ENCODE measurements at regions not wholly inside any gene's neighbourhood (a gene's known extent, or its start where the extent isn't known, plus 50 kb on each side); places are given as distances from the start of the nearest gene placed in this dataset.

DNA sequence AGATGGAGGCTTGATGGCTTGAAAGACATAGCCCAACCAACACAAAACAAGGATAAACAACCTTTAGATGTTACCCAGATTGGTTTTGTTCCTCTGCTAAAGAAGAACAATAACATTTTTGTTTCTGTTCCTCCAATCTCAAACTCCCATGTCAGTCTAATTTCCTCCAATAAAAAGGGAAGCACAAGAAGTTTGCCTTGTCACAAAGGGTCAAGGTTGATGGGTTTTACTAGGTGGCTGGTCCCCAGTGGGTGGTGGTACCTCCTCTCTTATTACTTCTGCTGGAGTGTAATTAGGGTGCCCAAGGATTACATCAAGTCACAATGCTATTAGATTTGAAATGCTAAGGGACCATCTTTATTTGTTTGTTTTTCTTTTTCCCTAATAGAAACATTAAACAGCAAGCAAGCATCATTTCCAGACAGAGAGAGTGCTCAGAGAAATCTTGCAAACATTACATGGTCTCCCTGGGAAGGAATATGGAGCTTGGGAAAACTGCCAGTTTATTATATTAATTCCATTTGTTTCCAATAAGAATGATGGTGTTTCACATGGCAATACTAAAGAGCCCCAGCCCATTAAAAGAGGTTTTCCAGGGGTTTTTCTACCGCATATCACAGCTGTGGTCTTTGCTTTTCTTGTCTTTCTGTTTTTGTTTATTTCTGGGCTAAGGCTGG, 78.3 kb upstream of the AOAH start:
- Histone ChIP-seq H3K36me3 (ENCODE audit: control insufficient read depth, insufficient read depth, low read length) (no peaks in the 10 kb centered on the region), H3K27me3 (replicated peaks; ENCODE audit: control insufficient read depth, insufficient read depth, low read length) (no peaks in the 10 kb centered on the region; the same call in 1 of the 2 replicates), H3K4me3 (replicated peaks; ENCODE audit: low read depth, low read length) (no peak overlapping the region)
- TF ChIP-seq, protein P1, sequence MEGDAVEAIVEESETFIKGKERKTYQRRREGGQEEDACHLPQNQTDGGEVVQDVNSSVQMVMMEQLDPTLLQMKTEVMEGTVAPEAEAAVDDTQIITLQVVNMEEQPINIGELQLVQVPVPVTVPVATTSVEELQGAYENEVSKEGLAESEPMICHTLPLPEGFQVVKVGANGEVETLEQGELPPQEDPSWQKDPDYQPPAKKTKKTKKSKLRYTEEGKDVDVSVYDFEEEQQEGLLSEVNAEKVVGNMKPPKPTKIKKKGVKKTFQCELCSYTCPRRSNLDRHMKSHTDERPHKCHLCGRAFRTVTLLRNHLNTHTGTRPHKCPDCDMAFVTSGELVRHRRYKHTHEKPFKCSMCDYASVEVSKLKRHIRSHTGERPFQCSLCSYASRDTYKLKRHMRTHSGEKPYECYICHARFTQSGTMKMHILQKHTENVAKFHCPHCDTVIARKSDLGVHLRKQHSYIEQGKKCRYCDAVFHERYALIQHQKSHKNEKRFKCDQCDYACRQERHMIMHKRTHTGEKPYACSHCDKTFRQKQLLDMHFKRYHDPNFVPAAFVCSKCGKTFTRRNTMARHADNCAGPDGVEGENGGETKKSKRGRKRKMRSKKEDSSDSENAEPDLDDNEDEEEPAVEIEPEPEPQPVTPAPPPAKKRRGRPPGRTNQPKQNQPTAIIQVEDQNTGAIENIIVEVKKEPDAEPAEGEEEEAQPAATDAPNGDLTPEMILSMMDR (IDR thresholded peaks at IDR 0.05; ENCODE audit: insufficient read depth, low read length, poor library complexity, severe bottlenecking), result no peak
- no peak for DNase-seq (ENCODE audit: extremely low read depth, insufficient read length)

DNA sequence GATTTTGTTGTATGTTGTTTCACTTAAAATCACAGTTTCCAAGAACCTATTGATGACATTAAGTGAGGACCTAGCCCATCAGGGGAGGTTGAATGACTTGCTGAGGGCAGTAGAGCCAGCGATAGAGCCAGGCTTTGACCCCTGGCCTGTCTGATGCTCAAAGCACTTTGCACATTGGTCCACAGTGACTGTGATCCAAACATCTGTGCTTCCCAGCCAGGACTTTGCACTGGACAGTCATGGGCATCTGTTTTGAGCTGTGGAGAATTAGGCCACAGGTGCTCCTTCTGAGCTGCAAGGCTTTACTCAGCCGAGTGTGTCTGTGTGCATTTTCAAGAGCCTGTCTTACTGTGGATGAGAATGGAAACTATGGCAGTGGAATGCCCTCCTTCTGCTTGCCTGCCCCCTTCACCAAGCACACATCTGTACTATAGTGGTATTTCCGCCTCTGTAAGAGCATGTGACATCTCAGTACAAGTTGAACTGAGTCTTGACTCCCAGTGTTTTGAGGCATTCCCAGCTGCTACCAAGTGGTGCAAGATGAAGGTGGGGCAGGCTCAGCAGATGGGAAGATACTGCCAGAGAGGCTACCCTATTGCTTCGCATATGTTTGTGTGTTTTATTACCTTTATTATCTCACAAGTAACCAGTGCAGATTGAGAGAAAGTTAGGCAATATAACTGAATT, 72.7 kb upstream of the AOAH start:
- TF ChIP-seq, protein P1 (IDR thresholded peaks at IDR 0.05; ENCODE audit: insufficient read depth, low read length, poor library complexity, severe bottlenecking), result no peak
- Histone ChIP-seq H3K4me3 (replicated peaks; ENCODE audit: low read depth, low read length) (no peak overlapping the region), H3K36me3 (ENCODE audit: control insufficient read depth, insufficient read depth, low read length) (no peaks in the 10 kb centered on the region), H3K27me3 (replicated peaks; ENCODE audit: control insufficient read depth, insufficient read depth, low read length) (no peaks in the 10 kb centered on the region)
- no peak for DNase-seq (ENCODE audit: extremely low read depth, insufficient read length)

DNA sequence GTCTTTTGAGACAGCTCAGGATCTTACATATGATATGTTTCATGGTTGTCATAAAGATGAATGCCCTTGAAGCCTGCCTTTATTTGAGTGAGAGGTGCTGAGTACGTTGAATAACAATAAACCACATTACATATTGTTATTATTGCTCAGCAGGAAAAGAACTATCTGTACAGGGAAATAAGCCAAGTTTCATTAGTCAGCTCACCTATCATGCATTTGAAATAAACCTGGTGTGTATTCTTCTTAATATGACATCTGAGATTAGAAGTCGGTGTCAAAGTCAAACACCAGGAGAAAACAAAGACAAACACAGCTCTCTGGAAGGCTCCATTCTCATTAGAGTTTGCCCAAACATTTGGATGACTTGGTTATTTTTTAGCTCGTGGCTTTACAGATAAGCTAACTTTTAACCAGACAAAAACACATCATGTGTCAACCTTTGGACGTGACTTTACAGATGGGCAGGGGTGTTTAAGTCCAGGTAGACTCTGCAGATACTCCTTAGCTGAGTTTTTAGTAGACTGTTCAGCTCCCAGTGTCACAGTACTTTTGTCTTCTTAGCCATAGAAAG, 71.2 kb upstream of the AOAH start:
- no peak for DNase-seq (ENCODE audit: extremely low read depth, insufficient read length)
- Histone ChIP-seq H3K36me3 (ENCODE audit: control insufficient read depth, insufficient read depth, low read length) (no peaks in the 10 kb centered on the region), H3K4me3 (replicated peaks; ENCODE audit: low read depth, low read length) (no peak overlapping the region), H3K27me3 (replicated peaks; ENCODE audit: control insufficient read depth, insufficient read depth, low read length) (no peaks in the 10 kb centered on the region)
- TF ChIP-seq, protein P1 (IDR thresholded peaks at IDR 0.05; ENCODE audit: insufficient read depth, low read length, poor library complexity, severe bottlenecking), result no peak

DNA sequence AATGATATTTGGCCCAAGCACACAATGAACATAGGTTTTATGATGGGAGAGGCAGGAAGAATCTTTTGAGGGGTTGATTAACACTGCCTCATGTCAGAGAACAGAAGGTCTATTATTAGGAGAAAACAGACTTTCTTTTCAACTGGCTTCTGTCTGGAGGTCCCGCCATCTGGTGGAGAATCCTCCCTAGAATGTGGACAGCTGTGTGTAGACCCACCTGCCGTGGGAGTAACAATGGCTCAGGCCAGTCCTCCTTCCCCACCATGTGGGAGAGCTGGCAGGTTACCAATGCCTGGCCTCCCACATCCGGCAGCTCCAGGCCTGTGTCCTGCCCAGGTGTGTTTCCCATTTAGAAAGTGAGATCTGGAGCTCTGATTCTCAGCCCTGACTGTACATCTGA, 70.4 kb upstream of the AOAH start:
- no peak for DNase-seq (ENCODE audit: extremely low read depth, insufficient read length)
- Histone ChIP-seq H3K27me3 (replicated peaks; ENCODE audit: control insufficient read depth, insufficient read depth, low read length) (no peaks in the 10 kb centered on the region), H3K4me3 (replicated peaks; ENCODE audit: low read depth, low read length) (no peak overlapping the region), H3K36me3 (ENCODE audit: control insufficient read depth, insufficient read depth, low read length) (no peaks in the 10 kb centered on the region)
- TF ChIP-seq, protein P1 (IDR thresholded peaks at IDR 0.05; ENCODE audit: insufficient read depth, low read length, poor library complexity, severe bottlenecking), result no peak

DNA sequence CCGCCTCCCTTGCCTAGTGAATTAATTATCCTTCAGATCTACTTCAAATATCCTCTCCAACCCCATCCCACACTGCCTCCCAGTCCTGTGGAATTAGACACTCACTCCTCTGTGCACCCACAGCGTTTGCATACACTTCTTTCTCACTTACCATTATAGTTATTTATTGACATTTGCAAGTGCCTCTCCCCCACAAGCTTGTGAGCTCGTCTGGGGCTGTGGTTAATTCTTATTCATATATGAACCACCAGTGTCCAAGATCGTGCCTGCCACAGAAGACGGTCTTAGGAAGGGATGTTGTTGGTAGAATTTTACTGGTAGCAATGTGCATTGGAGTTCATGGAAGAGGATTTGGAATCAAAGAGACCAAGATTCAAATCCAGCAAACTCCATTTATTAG, 68.1 kb upstream of the AOAH start:
- Histone ChIP-seq H3K36me3 (ENCODE audit: control insufficient read depth, insufficient read depth, low read length) (no peaks in the 10 kb centered on the region), H3K27me3 (replicated peaks; ENCODE audit: control insufficient read depth, insufficient read depth, low read length) (no peaks in the 10 kb centered on the region), H3K4me3 (replicated peaks; ENCODE audit: low read depth, low read length) (no peak overlapping the region)
- TF ChIP-seq, protein P1 (IDR thresholded peaks at IDR 0.05; ENCODE audit: insufficient read depth, low read length, poor library complexity, severe bottlenecking), result no peak
- no peak for DNase-seq (ENCODE audit: extremely low read depth, insufficient read length)
